ENCODE measurements at regions not wholly inside any gene's neighbourhood (a gene's known extent, or its start where the extent isn't known, plus 50 kb on each side); places are given as distances from the start of the nearest gene placed in this dataset.

- TF ChIP-seq CTCF (IDR thresholded peaks at IDR 0.05) (no peak), FOXM1 (IDR thresholded peaks at IDR 0.05; ENCODE audit: low read depth) (no peak), YY1 (IDR thresholded peaks at IDR 0.05; ENCODE audit: low read depth) (no peak), POLR2AphosphoS5 (IDR thresholded peaks at IDR 0.05; ENCODE audit: low read depth, low read length) (no peak), USF2 (IDR thresholded peaks at IDR 0.05; ENCODE audit: borderline replicate concordance, low read depth, low read length) (no peak), NFIC (IDR thresholded peaks at IDR 0.05; ENCODE audit: borderline replicate concordance) (no peak), MAX (IDR thresholded peaks at IDR 0.05; ENCODE audit: low read depth) (no peak), REST (IDR thresholded peaks at IDR 0.05; ENCODE audit: low read depth, low read length) (no peak), JUND (IDR thresholded peaks at IDR 0.05) (no peak), RCOR1 (IDR thresholded peaks at IDR 0.05; ENCODE audit: low read length) (no peak), TCF12 (IDR thresholded peaks at IDR 0.05) (no peak), RXRA (IDR thresholded peaks at IDR 0.05; ENCODE audit: borderline replicate concordance, low read depth) (no peak)
These were observed 53.4 kb upstream of the CITED4 start for GRCh38 chr1:40915581-40915980.

Measured in SK-N-SH (cell line).